K562 (cell line): ENCODE measurements at regions not wholly inside any gene's neighbourhood (a gene's known extent, or its start where the extent isn't known, plus 50 kb on each side); places are given as distances from the start of the nearest gene placed in this dataset.

Source experiments
- ATAC-seq: fragments of 200-7000 bp; cut with Tn5 transposase; 3 replicates; pipeline ENCODE4 v1.9.1; 2020; ENCODE audit warnings: moderate library complexity
- BruUV-seq: library from RNA; stranded (reverse); fragments of 400-500 nt; replicated peaks from 2 replicates; lab custom pipeline; 2021; lab: Mats Ljungman, UMichigan
- CTCF ChIA-PET: fragments of 300-600 bp; formaldehyde crosslinking; extraction: SDS; loops from one replicate; lab custom pipeline; 2021; ENCODE audit warnings: low intra/inter-chr PET ratio; lab: Yijun Ruan, JAX
- POLR2A ChIA-PET: fragments of 300-600, 350-650 bp; sonication (Branson Sonifier 250); formaldehyde crosslinking; extraction: SDS; loops from one replicate; lab custom pipeline; 2021; ENCODE audit warnings: antibody characterized with exemption, inconsistent platforms; lab: Yijun Ruan, JAX
- DNase-seq, 4 experiments: peaks; one replicate each; pipeline versions ENCODE4 v3.0.0 to v3.0.0-alpha.2; 2011 to 2018; ENCODE audit warnings: low spot score in 3 of 4, mixed read lengths in 3 of 4; ENCODE audit errors: extremely low read depth in 1 of 4
- FAIRE-seq: peaks from 2 replicates; lab custom pipeline; 2011; peaks lifted over from hg19 to GRCh38; lab: Jason Lieb, UNC
- H2AFZ ChIP-seq: 2 replicates; pipeline ENCODE4 v1.6.0; 2011; ENCODE audit warnings: low read depth, low read length, control low read depth, inconsistent platforms
- H3K27ac ChIP-seq: fragments of 200-600 bp; 3 replicates; pipeline ENCODE4 v1.8.0; 2011; ENCODE audit warnings: low read depth, mild to moderate bottlenecking, control low read depth, inconsistent platforms, low read length, moderate library complexity, mixed read lengths; ENCODE audit errors: extremely low read depth
- H3K27me3 ChIP-seq, 2 experiments: fragments of 300-600 bp in 1 of 2; 2 replicates in 1 of 2; 3 replicates in 1 of 2; pipeline versions ENCODE4 v1.6.0 to v1.8.0; 2011; ENCODE audit warnings: inconsistent platforms in 2 of 2, low read length in 2 of 2, mild to moderate bottlenecking in 1 of 2, mixed read lengths in 1 of 2, moderate library complexity in 1 of 2; ENCODE audit not compliant: control insufficient read depth in 2 of 2, insufficient read depth in 2 of 2
- H3K36me3 ChIP-seq: fragments of 300-600 bp; 3 replicates; pipeline ENCODE4 v1.8.0; 2011; ENCODE audit warnings: mild to moderate bottlenecking, low read length, inconsistent platforms; ENCODE audit not compliant: control insufficient read depth, insufficient read depth
- H3K4me1 ChIP-seq, 2 experiments: fragments of 200-600 bp in 1 of 2; replicated peaks in 1 of 2; 2 replicates in 1 of 2; 3 replicates in 1 of 2; pipeline versions ENCODE4 v1.5.1 to v1.8.0; 2011; ENCODE audit warnings: inconsistent platforms in 2 of 2, low read length in 2 of 2, mild to moderate bottlenecking in 1 of 2, mixed read lengths in 1 of 2, moderate library complexity in 1 of 2; ENCODE audit not compliant: control insufficient read depth in 2 of 2, insufficient read depth in 2 of 2
- H3K4me2 ChIP-seq: 2 replicates; pipeline ENCODE4 v1.6.1; 2011; ENCODE audit warnings: low read length, control low read depth, inconsistent platforms, mixed read lengths; ENCODE audit not compliant: insufficient read depth
- H3K4me3 ChIP-seq: fragments of 200-600 bp; sonication (generic), shearing (Covaris generic); 2 replicates; pipeline ENCODE4 v1.5.1; 2016; ENCODE audit warnings: control low read depth, inconsistent platforms
- H3K79me2 ChIP-seq: fragments of 200-600 bp; 3 replicates; pipeline ENCODE4 v1.8.0; 2011; ENCODE audit warnings: low read length, inconsistent platforms; ENCODE audit not compliant: control insufficient read depth, insufficient read depth
- H3K9ac ChIP-seq, 2 experiments: 2 replicates each; pipeline versions ENCODE4 v1.6.0 to v1.6.1; 2011; ENCODE audit warnings: low read depth in 2 of 2, low read length in 2 of 2, control low read depth in 1 of 2, inconsistent platforms in 1 of 2, mild to moderate bottlenecking in 1 of 2, mixed read lengths in 1 of 2; ENCODE audit not compliant: insufficient read depth in 1 of 2
- H3K9me1 ChIP-seq: one replicate; pipeline ENCODE4 v1.6.0; 2011; ENCODE audit warnings: inconsistent platforms, mild to moderate bottlenecking, low read length, moderate library complexity; ENCODE audit not compliant: control insufficient read depth, insufficient read depth
- H3K9me3 ChIP-seq: replicated peaks from 2 replicates; pipeline ENCODE4 v1.5.1; 2011; ENCODE audit warnings: low read depth, low read length, inconsistent platforms; ENCODE audit not compliant: control insufficient read depth, insufficient read depth
- H4K20me1 ChIP-seq: replicated peaks from 2 replicates; pipeline ENCODE4 v1.6.1; 2011; ENCODE audit warnings: low read length, inconsistent platforms, mixed read lengths; ENCODE audit not compliant: control insufficient read depth, insufficient read depth
- CBX1 ChIP-seq: sonication (generic); IDR thresholded peaks from 2 replicates; pipeline ENCODE4 v1.6.1; 2016; ENCODE audit warnings: antibody characterized with exemption, low read depth, mild to moderate bottlenecking
- ESRRB ChIP-seq: fragments of 250-450 bp; sonication (Bioruptor Pico); IDR thresholded peaks from 2 replicates; pipeline ENCODE4 v1.5.0; 2020; ENCODE audit warnings: mild to moderate bottlenecking, moderate library complexity, borderline replicate concordance
- KDM4B ChIP-seq, 2 experiments: fragments of 450-650 bp in 1 of 2; sonication (generic) in 1 of 2; IDR thresholded peaks; 2 replicates each; pipeline ENCODE4 v1.6.1; 2016 to 2017; ENCODE audit warnings: borderline replicate concordance in 2 of 2, antibody characterized with exemption in 1 of 2, low read depth in 1 of 2, mild to moderate bottlenecking in 1 of 2
- MEIS2 ChIP-seq: fragments of 450-650 bp; IDR thresholded peaks from 2 replicates; pipeline ENCODE4 v1.6.1; 2014; ENCODE audit warnings: mild to moderate bottlenecking; ENCODE audit not compliant: partially characterized antibody
- OTX1 ChIP-seq: fragments of 450-650 bp; formaldehyde crosslinking; IDR thresholded peaks from 2 replicates; pipeline ENCODE4 v1.4.0; 2022; ENCODE audit warnings: mild to moderate bottlenecking
- RB1 ChIP-seq: fragments of 450-650 bp; IDR thresholded peaks from 2 replicates; pipeline ENCODE4 v1.6.1; 2017; ENCODE audit warnings: low read depth, mild to moderate bottlenecking
- SMARCA5 ChIP-seq: fragments of 450-650 bp; IDR thresholded peaks from 2 replicates; pipeline ENCODE4 v1.6.1; 2016
- STAG1 ChIP-seq: sonication (generic); formaldehyde crosslinking; IDR thresholded peaks from 2 replicates; pipeline ENCODE4 v1.5.0; 2020; ENCODE audit warnings: missing genetic modification reagents, borderline replicate concordance
- TCF3 ChIP-seq: sonication (generic); formaldehyde crosslinking; IDR thresholded peaks from 2 replicates; pipeline ENCODE4 v1.4.0; 2020; ENCODE audit warnings: mild to moderate bottlenecking, missing genetic modification reagents
- ZKSCAN1 ChIP-seq: fragments of 150-350 bp; IDR thresholded peaks from 2 replicates; pipeline ENCODE4 v1.6.1; 2016; ENCODE audit warnings: low read depth, low read length
- ZNF407 ChIP-seq: fragments of 450-650 bp; IDR thresholded peaks from 2 replicates; pipeline ENCODE4 v1.6.1; 2016; ENCODE audit warnings: low read depth
- ZNF778 ChIP-seq: fragments of 450-650 bp; formaldehyde crosslinking; IDR thresholded peaks from 2 replicates; pipeline ENCODE4 v1.4.0; 2020; ENCODE audit warnings: mild to moderate bottlenecking, moderate library complexity
- WGBS: fragments of 100-300 bp; shearing (Covaris generic); methylation state at CpG from one replicate; pipeline ENCODE4 v1.1.6; 2016; ENCODE audit warnings: low coverage, mixed read lengths; ENCODE audit not compliant: insufficient coverage; ENCODE audit errors: missing lambda C conversion rate; 5-methylcytosine and 5-hydroxymethylcytosine counted together
- in situ Hi-C: fragments of 300-500 bp; cut with MboI; formaldehyde crosslinking; loops from 4 replicates; pipeline ENCODE4 v1.15.0; 2018; ENCODE audit warnings: inconsistent platforms, mixed read lengths
- intact Hi-C: fragments of 100-400 bp; cut with micrococcal nuclease; formaldehyde crosslinking; loops from 2 replicates; pipeline ENCODE4 v1.14.2; 2022

GRCh38 chr3:106078635-106079034 is 209.8 kb upstream of the CBLB start (continued):
- TF ChIP-seq STAG1 (CRISPR knock-in tag), result no peak

- Histone ChIP-seq H3K9ac (no peak overlapping the region), H3K4me2 (no peak overlapping the region), H3K36me3 (no peaks in the 10 kb centered on the region), H2AFZ (no peak overlapping the region), H4K20me1 (no peaks in the 10 kb centered on the region), H3K27ac (no peak overlapping the region), H3K9me3 (no peaks in the 10 kb centered on the region), H3K27me3 (no peaks in the 10 kb centered on the region), H3K79me2 (no peaks in the 10 kb centered on the region), H3K4me3 (no peak overlapping the region), H3K9me1 (no peaks in the 10 kb centered on the region), H3K4me1 (no peaks in the 10 kb centered on the region; a peak in 1 of 5 replicates)
- ATAC-seq (no peak), DNase-seq (no peak), FAIRE-seq (no peak)
- in situ Hi-C loops (no loop called here), intact Hi-C loops (no loop called here)
- ChIA-PET POLR2A (no interaction called here), CTCF (no interaction called here)
- WGBS, result 0% methylated on average over 1 of the region's 1 CpG
- TF ChIP-seq KDM4B (IDR thresholded peaks at IDR 0.05; ENCODE audit: borderline replicate concordance in 2 of 2, low read depth in 1 of 2) (no peak), ZNF407 (no peak), TCF3 (CRISPR knock-in tag) (no peak), ZNF778 (CRISPR knock-in tag) (no peak), OTX1 (CRISPR knock-in tag) (no peak), RB1 (no peak), ESRRB (CRISPR knock-in tag) (no peak), MEIS2 (no peak), CBX1 (no peak), SMARCA5 (no peak), ZKSCAN1 (no peak)
- no TSS peak for BruUV-seq
These were observed 213.8 kb upstream of the CBLB start for GRCh38 chr3:106082616-106083015.
